ENCODE measurements at regions not wholly inside any gene's neighbourhood (a gene's known extent, or its start where the extent isn't known, plus 50 kb on each side); places are given as distances from the start of the nearest gene placed in this dataset.

GRCh38 chr3:194032828-194033435 lies 103.0 kb upstream of the HES1 start:
- TF ChIP-seq POLR2AphosphoS5 (IDR thresholded peaks at IDR 0.05) (no peak), CTCF (IDR thresholded peaks at IDR 0.05) (no peak), EP300 (IDR thresholded peaks at IDR 0.05) (no peak), POLR2A (IDR thresholded peaks at IDR 0.05) (no peak)

Data from suprapubic skin (tissue), 4 donors.